Left ventricle myocardium inferior (tissue), 1 donor: ENCODE measurements at regions not wholly inside any gene's neighbourhood (a gene's known extent, or its start where the extent isn't known, plus 50 kb on each side); places are given as distances from the start of the nearest gene placed in this dataset.

Experiments
- DNase-seq: peaks from one replicate; pipeline ENCODE4 v3.0.0-alpha.2; 2020
- H3K27ac ChIP-seq: fragments of 200-600 bp; replicated peaks from 2 replicates; pipeline ENCODE4 v1.8.0; 2021
- H3K27me3 ChIP-seq: fragments of 200-600 bp; 2 replicates; pipeline ENCODE4 v1.8.0; 2021; ENCODE audit warnings: low read depth
- H3K36me3 ChIP-seq: fragments of 200-600 bp; 2 replicates; pipeline ENCODE4 v1.8.0; 2021
- H3K4me1 ChIP-seq: fragments of 200-600 bp; 2 replicates; pipeline ENCODE4 v1.8.0; 2021
- H3K4me3 ChIP-seq: fragments of 200-600 bp; 2 replicates; pipeline ENCODE4 v1.8.0; 2021; ENCODE audit warnings: mild to moderate bottlenecking, moderate library complexity
- H3K9me3 ChIP-seq: fragments of 200-600 bp; replicated peaks from 2 replicates; pipeline ENCODE4 v1.8.0; 2021
- CTCF ChIP-seq: fragments of 200-600 bp; IDR thresholded peaks from 2 replicates; pipeline ENCODE4 v1.8.0; 2021; ENCODE audit warnings: antibody characterized with exemption, mild to moderate bottlenecking, borderline replicate concordance
- intact Hi-C: fragments of 100-400 bp; cut with micrococcal nuclease; formaldehyde crosslinking; loops from one replicate; pipeline ENCODE4 v1.11.0; 2022
- donor health status: DM: no; HTN: yes; CAD: no; lungs with severe emphysema.

GRCh38 chr14:97832776-97833175, 1035.6 kb downstream of the VRK1 start:
- Histone ChIP-seq H3K4me3 (no peak overlapping the region), H3K4me1 (no peaks in the 10 kb centered on the region), H3K27me3 (peaks cover 55% of the 10 kb centered on the region), H3K36me3 (no peaks in the 10 kb centered on the region), H3K27ac (no peak overlapping the region), H3K9me3 (no peaks in the 10 kb centered on the region)
- DNase-seq = no peak
- intact Hi-C loops = no loop called here
- TF ChIP-seq CTCF = no peak

DNA sequence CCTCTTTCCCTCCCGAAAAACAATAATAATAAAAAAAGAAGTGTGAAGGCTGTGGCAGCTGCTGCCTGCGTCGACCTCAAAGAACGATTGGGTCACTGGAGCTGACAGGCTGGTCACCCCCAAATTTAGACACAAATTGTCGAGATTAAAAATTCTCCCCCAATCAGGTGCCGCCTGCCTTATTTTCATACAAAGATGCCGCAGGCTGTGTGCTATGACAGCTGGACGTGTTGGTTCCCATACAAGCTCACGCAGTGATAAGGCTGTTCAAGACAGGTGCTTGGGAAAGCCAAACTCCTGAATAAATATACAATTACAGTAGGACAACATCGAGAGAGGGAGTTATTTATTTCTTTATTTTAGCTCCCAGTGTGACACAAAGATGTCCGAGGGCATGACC, 1041.8 kb downstream of the VRK1 start:
- no peak for TF ChIP-seq CTCF

GRCh38 chr14:97840159-97840558, 1043.0 kb downstream of the VRK1 start:
- intact Hi-C loops = no loop called here
- no peaks in the 10 kb centered on the region for H3K36me3 ChIP-seq
- peaks cover 63% of the 10 kb centered on the region for H3K27me3 ChIP-seq
- no peaks in the 10 kb centered on the region for H3K4me1 ChIP-seq
- H3K27ac ChIP-seq = no peak overlapping the region
- H3K4me3 ChIP-seq = no peak overlapping the region
- no peak for TF ChIP-seq CTCF
- DNase-seq = no peak
- no peaks in the 10 kb centered on the region for H3K9me3 ChIP-seq

More for the DNA sequence above, 1041.8 kb downstream of the VRK1 start:
- DNase-seq = no peak
- H3K36me3 ChIP-seq = no peaks in the 10 kb centered on the region
- no peak overlapping the region for H3K4me3 ChIP-seq
- intact Hi-C loops = no loop called here
- no peak overlapping the region for H3K27ac ChIP-seq
- no peaks in the 10 kb centered on the region for H3K9me3 ChIP-seq
- H3K27me3 ChIP-seq = peaks cover 64% of the 10 kb centered on the region
- H3K4me1 ChIP-seq = no peaks in the 10 kb centered on the region

GRCh38 chr14:97841762-97842161, 1044.6 kb downstream of the VRK1 start:
- no peak for DNase-seq
- no peak for TF ChIP-seq CTCF
- no peaks in the 10 kb centered on the region for H3K36me3 ChIP-seq
- H3K4me1 ChIP-seq = no peaks in the 10 kb centered on the region
- H3K27ac ChIP-seq = no peak overlapping the region
- H3K4me3 ChIP-seq = no peak overlapping the region
- H3K9me3 ChIP-seq = no peaks in the 10 kb centered on the region
- peaks cover 54% of the 10 kb centered on the region for H3K27me3 ChIP-seq
- intact Hi-C loops = no loop called here

GRCh38 chr14:97843066-97843465, 1045.9 kb downstream of the VRK1 start:
- DNase-seq = no peak
- Histone ChIP-seq H3K36me3 (no peaks in the 10 kb centered on the region), H3K27ac (no peak overlapping the region), H3K27me3 (peaks cover 53% of the 10 kb centered on the region), H3K9me3 (no peaks in the 10 kb centered on the region), H3K4me1 (no peaks in the 10 kb centered on the region), H3K4me3 (no peak overlapping the region)
- intact Hi-C loops = no loop called here
- TF ChIP-seq CTCF = no peak

DNA sequence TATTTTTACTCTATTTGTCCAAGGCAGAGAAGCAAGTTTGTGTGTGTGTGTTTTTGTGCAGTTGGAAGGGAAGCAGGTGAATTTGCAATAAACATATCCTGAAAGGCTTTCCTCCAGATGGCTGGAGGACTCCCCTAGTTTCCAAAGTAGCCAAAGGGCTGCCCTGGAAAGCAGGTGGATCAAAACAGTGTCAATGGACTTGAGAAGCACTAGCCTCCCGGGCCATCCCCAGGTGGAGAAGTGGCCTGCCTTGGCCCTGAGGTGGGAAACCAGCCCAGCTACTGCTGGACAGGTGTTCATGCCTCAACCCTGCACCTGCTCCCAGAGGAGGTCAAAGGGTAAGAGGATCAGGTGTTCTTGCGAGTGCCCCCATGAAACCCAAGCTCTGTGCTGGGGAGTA, 1046.9 kb downstream of the VRK1 start:
- intact Hi-C loops = no loop called here
- Histone ChIP-seq H3K36me3 (no peaks in the 10 kb centered on the region), H3K4me3 (no peak overlapping the region), H3K4me1 (no peaks in the 10 kb centered on the region), H3K27ac (no peak overlapping the region), H3K9me3 (no peaks in the 10 kb centered on the region), H3K27me3 (peaks cover 45% of the 10 kb centered on the region)
- no peak for DNase-seq
- no peak for TF ChIP-seq CTCF
